ENCODE measurements at regions not wholly inside any gene's neighbourhood (a gene's known extent, or its start where the extent isn't known, plus 50 kb on each side); places are given as distances from the start of the nearest gene placed in this dataset.

DNA sequence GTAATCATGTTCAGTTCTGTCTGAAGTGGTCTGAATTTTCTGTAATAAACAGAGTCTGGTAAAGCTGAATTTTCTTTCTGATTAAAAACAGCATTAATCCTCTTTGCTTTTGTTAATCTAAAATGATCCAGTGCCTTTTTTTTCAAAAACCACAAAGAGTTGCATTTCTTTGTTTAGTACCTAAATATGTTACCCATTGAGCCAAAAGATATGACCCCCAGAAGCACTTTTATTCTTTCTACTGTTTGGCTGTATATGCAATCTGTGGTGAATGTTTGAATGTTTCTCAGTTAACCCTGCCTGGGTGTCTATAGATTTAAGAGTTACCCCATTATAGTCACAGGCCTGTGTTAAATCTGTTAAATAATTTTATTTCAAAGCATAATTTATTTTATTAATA is 394.8 kb downstream of the PTPRC start:
- no peak for DNase-seq (ENCODE audit: low spot score in 2 of 2)
- Histone ChIP-seq H3K9me3 (no peaks in the 10 kb centered on the region), H3K4me3 (no peak overlapping the region), H3K27ac (no peak overlapping the region), H3K36me3 (no peaks in the 10 kb centered on the region), H3K27me3 (no peaks in the 10 kb centered on the region), H3K4me1 (no peaks in the 10 kb centered on the region)
- intact Hi-C loops (cut with DNase I) = no loop called here
- no peak for TF ChIP-seq CTCF (IDR thresholded peaks at IDR 0.05)

DNA sequence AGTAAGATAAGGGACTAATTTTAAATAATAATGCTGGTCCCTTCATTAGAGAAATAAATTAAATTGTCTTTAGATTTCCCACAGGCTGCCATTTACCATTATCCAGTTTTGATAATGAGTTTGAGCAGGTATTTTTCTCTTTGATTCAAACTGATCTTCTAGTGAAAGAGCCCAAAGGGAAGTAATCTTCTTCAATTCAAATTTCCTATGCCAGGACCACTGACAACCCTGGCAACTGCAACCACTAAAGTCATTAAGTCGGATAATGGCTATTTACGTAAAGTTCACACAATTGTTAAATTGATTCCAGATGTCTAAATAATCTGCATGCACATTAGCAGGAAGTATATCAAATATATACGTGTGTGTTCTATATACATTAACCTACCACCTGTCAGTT is 399.3 kb downstream of the PTPRC start:
- no peaks in the 10 kb centered on the region for H3K36me3 ChIP-seq
- no peaks in the 10 kb centered on the region for H3K4me1 ChIP-seq
- no peaks in the 10 kb centered on the region for H3K27me3 ChIP-seq
- H3K27ac ChIP-seq = no peak overlapping the region
- DNase-seq (ENCODE audit: low spot score in 2 of 2) = no peak
- intact Hi-C loops (cut with DNase I) = no loop called here
- H3K4me3 ChIP-seq = no peak overlapping the region
- no peak for TF ChIP-seq CTCF (IDR thresholded peaks at IDR 0.05)
- no peaks in the 10 kb centered on the region for H3K9me3 ChIP-seq

GRCh38 chr1:199040076-199040905 is 401.5 kb downstream of the PTPRC start:
- no peak for TF ChIP-seq CTCF (IDR thresholded peaks at IDR 0.05)
- Histone ChIP-seq H3K27me3 (no peaks in the 10 kb centered on the region), H3K4me1 (no peaks in the 10 kb centered on the region), H3K9me3 (no peaks in the 10 kb centered on the region), H3K4me3 (no peak overlapping the region), H3K36me3 (no peaks in the 10 kb centered on the region), H3K27ac (no peak overlapping the region)
- DNase-seq (ENCODE audit: low spot score in 2 of 2) = no peak
- intact Hi-C loops (cut with DNase I) = no loop called here

- DNase-seq (ENCODE audit: low spot score in 2 of 2) = no peak
- no peak for TF ChIP-seq CTCF (IDR thresholded peaks at IDR 0.05)
- Histone ChIP-seq H3K9me3 (no peaks in the 10 kb centered on the region), H3K36me3 (no peaks in the 10 kb centered on the region), H3K4me3 (no peak overlapping the region), H3K27ac (no peak overlapping the region), H3K4me1 (no peaks in the 10 kb centered on the region), H3K27me3 (no peaks in the 10 kb centered on the region)
- intact Hi-C loops (cut with DNase I) = no loop called here
These were observed 402.5 kb downstream of the PTPRC start for GRCh38 chr1:199041173-199041914.

GRCh38 chr1:199042193-199042592 is 403.4 kb downstream of the PTPRC start:
- no peaks in the 10 kb centered on the region for H3K4me1 ChIP-seq
- H3K27me3 ChIP-seq = no peaks in the 10 kb centered on the region
- H3K27ac ChIP-seq = no peak overlapping the region
- intact Hi-C loops (cut with DNase I) = no loop called here
- H3K36me3 ChIP-seq = no peaks in the 10 kb centered on the region
- DNase-seq (ENCODE audit: low spot score in 2 of 2) = no peak
- H3K9me3 ChIP-seq = no peaks in the 10 kb centered on the region
- TF ChIP-seq CTCF (IDR thresholded peaks at IDR 0.05) = no peak
- no peak overlapping the region for H3K4me3 ChIP-seq

Measured in ascending aorta (tissue), 2 donors.